ENCODE measurements at regions not wholly inside any gene's neighbourhood (a gene's known extent, or its start where the extent isn't known, plus 50 kb on each side); places are given as distances from the start of the nearest gene placed in this dataset.

DNA sequence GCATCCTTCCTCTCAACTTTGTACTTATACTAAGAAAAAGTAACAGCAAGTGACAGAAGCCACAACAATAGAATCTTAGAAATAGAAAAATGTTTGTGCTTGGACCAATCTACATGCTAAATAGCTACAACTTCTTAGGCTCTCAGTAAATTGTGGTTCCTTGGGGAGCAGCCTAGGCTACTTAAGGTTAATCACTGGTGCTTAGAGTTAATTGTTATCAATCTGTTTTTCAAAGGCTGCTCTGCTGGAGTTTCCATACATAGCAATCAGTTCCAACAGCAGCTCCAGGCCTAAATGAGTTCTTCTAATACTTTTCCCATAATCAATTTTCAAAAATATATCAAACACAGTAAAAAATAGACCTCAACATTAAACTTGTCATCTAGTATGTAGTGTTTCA is 571.4 kb downstream of the EPHA7 start:
- Mint-ChIP-seq H3K27ac (no peak overlapping the region), H3K36me3 (ENCODE audit: low read depth) (no peaks in the 10 kb centered on the region), H3K4me3 (no peak overlapping the region), H3K4me1 (no peaks in the 10 kb centered on the region), H3K9me3 (no peaks in the 10 kb centered on the region), H3K27me3 (ENCODE audit: low read depth) (no peaks in the 10 kb centered on the region)
- TF ChIP-seq, protein P1, sequence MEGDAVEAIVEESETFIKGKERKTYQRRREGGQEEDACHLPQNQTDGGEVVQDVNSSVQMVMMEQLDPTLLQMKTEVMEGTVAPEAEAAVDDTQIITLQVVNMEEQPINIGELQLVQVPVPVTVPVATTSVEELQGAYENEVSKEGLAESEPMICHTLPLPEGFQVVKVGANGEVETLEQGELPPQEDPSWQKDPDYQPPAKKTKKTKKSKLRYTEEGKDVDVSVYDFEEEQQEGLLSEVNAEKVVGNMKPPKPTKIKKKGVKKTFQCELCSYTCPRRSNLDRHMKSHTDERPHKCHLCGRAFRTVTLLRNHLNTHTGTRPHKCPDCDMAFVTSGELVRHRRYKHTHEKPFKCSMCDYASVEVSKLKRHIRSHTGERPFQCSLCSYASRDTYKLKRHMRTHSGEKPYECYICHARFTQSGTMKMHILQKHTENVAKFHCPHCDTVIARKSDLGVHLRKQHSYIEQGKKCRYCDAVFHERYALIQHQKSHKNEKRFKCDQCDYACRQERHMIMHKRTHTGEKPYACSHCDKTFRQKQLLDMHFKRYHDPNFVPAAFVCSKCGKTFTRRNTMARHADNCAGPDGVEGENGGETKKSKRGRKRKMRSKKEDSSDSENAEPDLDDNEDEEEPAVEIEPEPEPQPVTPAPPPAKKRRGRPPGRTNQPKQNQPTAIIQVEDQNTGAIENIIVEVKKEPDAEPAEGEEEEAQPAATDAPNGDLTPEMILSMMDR (IDR thresholded peaks at IDR 0.05; ENCODE audit: unreplicated experiment in 3 of 3) = no peak

DNA sequence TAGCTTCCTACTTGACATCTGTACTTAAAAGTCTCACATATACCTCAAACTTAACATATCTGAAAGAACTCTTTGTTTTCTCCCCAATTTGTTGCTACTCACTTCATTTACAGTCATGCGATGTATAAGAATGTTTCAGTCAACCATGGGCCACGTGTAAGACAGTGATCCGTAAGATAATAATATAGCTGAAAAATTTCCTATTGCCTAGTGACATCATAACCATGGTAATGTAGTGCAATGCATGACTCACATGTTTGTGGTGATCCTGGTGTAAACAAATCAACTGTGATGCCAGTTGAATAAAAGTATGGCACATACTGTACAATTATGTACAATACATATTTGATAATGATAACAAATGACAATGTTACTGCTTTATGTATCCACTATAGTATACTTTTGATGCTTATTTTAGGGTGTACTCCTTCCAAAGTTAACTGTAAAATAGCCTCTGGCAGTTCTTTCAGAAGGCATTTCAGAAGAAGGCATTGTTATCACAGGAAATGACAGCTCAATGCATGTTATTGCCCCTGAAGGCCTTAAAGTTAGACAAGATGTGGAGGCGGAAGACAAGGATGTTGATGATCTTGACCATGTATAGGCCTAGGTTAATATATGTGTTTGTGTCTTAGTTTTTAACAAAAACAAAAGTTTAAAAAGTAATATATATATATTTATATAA is 579.0 kb downstream of the EPHA7 start:
- no peaks in the 10 kb centered on the region for H3K36me3 Mint-ChIP-seq (ENCODE audit: low read depth)
- TF ChIP-seq, protein P1 (IDR thresholded peaks at IDR 0.05; ENCODE audit: unreplicated experiment in 3 of 3) = no peak
- no peaks in the 10 kb centered on the region for H3K9me3 Mint-ChIP-seq
- no peak overlapping the region for H3K27ac Mint-ChIP-seq
- H3K27me3 Mint-ChIP-seq (ENCODE audit: low read depth) = no peaks in the 10 kb centered on the region
- H3K4me1 Mint-ChIP-seq = no peaks in the 10 kb centered on the region
- H3K4me3 Mint-ChIP-seq = no peak overlapping the region

DNA sequence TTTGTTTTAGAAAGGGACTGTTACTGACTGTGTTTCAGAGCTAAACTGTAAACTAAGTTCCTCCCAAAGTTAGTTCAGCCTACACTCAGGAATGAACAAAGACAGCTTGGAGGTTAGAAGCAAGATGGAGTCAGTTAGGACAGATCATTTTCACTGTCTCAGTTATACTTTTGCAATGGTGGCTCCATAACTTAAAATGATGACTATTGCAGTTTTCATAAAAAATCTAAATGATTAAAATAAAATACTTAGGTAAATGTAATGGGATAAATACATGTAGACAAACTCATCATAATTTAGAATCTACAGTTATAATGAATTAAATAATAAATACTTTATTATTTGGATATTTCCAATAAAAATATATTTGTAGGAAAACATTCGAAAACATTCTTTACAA is 590.6 kb downstream of the EPHA7 start:
- Mint-ChIP-seq H3K36me3 (ENCODE audit: low read depth) (no peaks in the 10 kb centered on the region), H3K27ac (no peak overlapping the region), H3K9me3 (peaks cover 8% of the 10 kb centered on the region), H3K4me1 (no peaks in the 10 kb centered on the region), H3K27me3 (ENCODE audit: low read depth) (no peaks in the 10 kb centered on the region), H3K4me3 (no peak overlapping the region)
- TF ChIP-seq, protein P1 (IDR thresholded peaks at IDR 0.05; ENCODE audit: unreplicated experiment in 3 of 3) = no peak

DNA sequence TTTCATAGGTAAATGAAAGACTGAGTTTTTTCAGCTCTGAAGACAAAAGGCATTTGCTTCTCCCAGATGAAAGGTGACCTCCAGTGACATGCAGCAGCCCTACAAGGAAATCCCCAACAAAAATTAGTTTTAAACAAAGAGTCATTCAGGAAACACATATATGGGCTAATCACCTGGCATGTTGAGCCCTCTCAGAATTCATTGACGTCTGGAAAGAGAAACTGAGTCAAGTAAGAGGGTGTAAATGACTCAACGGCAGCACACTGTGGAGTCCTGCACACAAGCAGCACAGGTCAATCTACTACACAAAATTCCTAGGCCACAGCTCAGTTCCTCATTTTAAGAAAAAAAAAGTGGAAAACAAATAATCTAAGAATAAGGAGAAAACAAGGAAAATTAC is 592.3 kb downstream of the EPHA7 start:
- H3K9me3 Mint-ChIP-seq = peaks cover 8% of the 10 kb centered on the region
- no peaks in the 10 kb centered on the region for H3K27me3 Mint-ChIP-seq (ENCODE audit: low read depth)
- H3K4me3 Mint-ChIP-seq = no peak overlapping the region
- TF ChIP-seq, protein P1 (IDR thresholded peaks at IDR 0.05; ENCODE audit: unreplicated experiment in 3 of 3) = no peak
- no peak overlapping the region for H3K27ac Mint-ChIP-seq
- no peaks in the 10 kb centered on the region for H3K4me1 Mint-ChIP-seq
- H3K36me3 Mint-ChIP-seq (ENCODE audit: low read depth) = no peaks in the 10 kb centered on the region

DNA sequence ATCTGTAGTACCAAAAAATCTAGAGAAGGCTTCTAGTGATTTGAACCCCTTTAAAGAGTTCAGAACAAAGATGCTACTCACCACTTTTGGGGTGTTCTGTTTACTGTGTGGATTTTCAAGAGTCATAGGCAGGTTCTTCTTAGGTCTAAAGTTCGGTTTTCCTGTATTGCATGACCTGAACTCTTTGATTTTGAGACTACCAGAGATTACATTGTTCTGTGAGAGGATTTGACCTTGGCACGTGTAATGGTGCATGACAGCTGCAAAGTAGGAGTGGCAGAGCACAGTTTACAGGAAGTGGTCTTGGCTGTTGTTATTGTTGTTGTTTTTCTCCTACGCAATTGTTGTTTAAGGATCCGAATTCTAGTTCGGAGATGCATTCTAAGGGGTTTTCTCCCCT is 592.7 kb downstream of the EPHA7 start:
- Mint-ChIP-seq H3K36me3 (ENCODE audit: low read depth) (no peaks in the 10 kb centered on the region), H3K27me3 (ENCODE audit: low read depth) (no peaks in the 10 kb centered on the region), H3K4me3 (no peak overlapping the region), H3K9me3 (peaks cover 8% of the 10 kb centered on the region), H3K4me1 (no peaks in the 10 kb centered on the region), H3K27ac (no peak overlapping the region)
- TF ChIP-seq, protein P1 (IDR thresholded peaks at IDR 0.05; ENCODE audit: unreplicated experiment in 3 of 3) = no peak

DNA sequence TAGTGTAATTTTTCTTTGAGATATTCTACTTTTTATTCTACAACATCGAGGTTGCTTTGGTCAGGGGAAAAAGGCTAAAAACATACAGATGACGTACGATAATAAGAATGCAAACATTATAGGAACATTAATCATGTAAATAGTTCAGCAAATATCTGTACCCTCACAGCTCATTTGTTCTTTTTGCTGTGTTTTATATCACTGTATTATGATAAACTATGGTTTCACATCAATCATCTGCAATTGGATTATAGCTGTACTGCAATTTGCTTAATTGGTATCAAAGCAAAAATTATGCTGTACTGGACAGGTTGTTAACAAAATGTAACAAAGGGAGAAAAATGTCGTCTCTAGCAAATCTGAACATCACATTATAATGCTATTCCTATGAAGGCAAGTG is 597.1 kb downstream of the EPHA7 start:
- TF ChIP-seq, protein P1 (IDR thresholded peaks at IDR 0.05; ENCODE audit: unreplicated experiment in 3 of 3) = no peak
- no peaks in the 10 kb centered on the region for H3K4me1 Mint-ChIP-seq
- H3K9me3 Mint-ChIP-seq = peaks cover 8% of the 10 kb centered on the region
- H3K36me3 Mint-ChIP-seq (ENCODE audit: low read depth) = no peaks in the 10 kb centered on the region
- no peaks in the 10 kb centered on the region for H3K27me3 Mint-ChIP-seq (ENCODE audit: low read depth)
- H3K4me3 Mint-ChIP-seq = no peak overlapping the region
- no peak overlapping the region for H3K27ac Mint-ChIP-seq

All from nephron (organoid).